NCI-H1436 treated with DMSO at 0.1 percent for 48 hours (cell line): ENCODE measurements at regions not wholly inside any gene's neighbourhood (a gene's known extent, or its start where the extent isn't known, plus 50 kb on each side); places are given as distances from the start of the nearest gene placed in this dataset.
"Not testable (repeated sequence)": the region's sequence is repeated elsewhere in the genome, so short reads cannot be mapped to it uniquely, and the experiment has no call there.

ENCODE experiments used
- DNase-seq: peaks from one replicate; lab custom pipeline; 2025; lab: John Stamatoyannopoulos, UW

GRCh38 chr4:144371485-144371884 is 231.0 kb upstream of the GYPA start:
- no peak for DNase-seq

- DNase-seq = no peak
Observed at GRCh38 chr4:144374065-144374464, 233.5 kb upstream of the GYPA start.

GRCh38 chr4:144376866-144377265 is 236.3 kb upstream of the GYPA start:
- no peak for DNase-seq

GRCh38 chr4:144384408-144384807 is 243.9 kb upstream of the GYPA start:
- no peak for DNase-seq

GRCh38 chr4:144399927-144400326 is 246.0 kb upstream of the HHIP start:
- DNase-seq = no peak

- DNase-seq = no peak
Observed at GRCh38 chr4:144402176-144402575, 243.8 kb upstream of the HHIP start.

GRCh38 chr4:144402999-144403398 is 243.0 kb upstream of the HHIP start:
- DNase-seq = no peak

GRCh38 chr4:144403893-144404292 is 242.1 kb upstream of the HHIP start:
- DNase-seq = no peak

- no peak for DNase-seq
Observed at GRCh38 chr4:144409525-144409924, 236.4 kb upstream of the HHIP start.

GRCh38 chr4:144410230-144410783 is 235.6 kb upstream of the HHIP start:
- DNase-seq = no peak

GRCh38 chr4:144411119-144411518 is 234.8 kb upstream of the HHIP start:
- no peak for DNase-seq

- no peak for DNase-seq
Observed at GRCh38 chr4:144411700-144412099, 234.3 kb upstream of the HHIP start.

GRCh38 chr4:144421056-144421455 is 224.9 kb upstream of the HHIP start:
- no peak for DNase-seq

- no peak for DNase-seq
Observed at GRCh38 chr4:144421839-144422565, 224.0 kb upstream of the HHIP start.

- DNase-seq = no peak
Observed at GRCh38 chr4:144423930-144424329, 222.0 kb upstream of the HHIP start.

- not testable (repeated sequence) for DNase-seq
Observed at GRCh38 chr4:144426023-144426422, 219.9 kb upstream of the HHIP start.

GRCh38 chr4:144442713-144443112 is 203.2 kb upstream of the HHIP start:
- DNase-seq = no peak

GRCh38 chr4:144449611-144450010 is 196.3 kb upstream of the HHIP start:
- DNase-seq = no peak

GRCh38 chr4:144450526-144450925 is 195.4 kb upstream of the HHIP start:
- DNase-seq = no peak

- no peak for DNase-seq
Observed at GRCh38 chr4:144451766-144452450, 194.0 kb upstream of the HHIP start.

GRCh38 chr4:144456196-144456595 is 189.8 kb upstream of the HHIP start:
- DNase-seq = no peak

- DNase-seq = no peak
Observed at GRCh38 chr4:144461906-144462305, 184.1 kb upstream of the HHIP start.

GRCh38 chr4:144463236-144463635 is 182.7 kb upstream of the HHIP start:
- no peak for DNase-seq
